Fibroblast of the aortic adventitia (primary cell): ENCODE measurements at regions not wholly inside any gene's neighbourhood (a gene's known extent, or its start where the extent isn't known, plus 50 kb on each side); places are given as distances from the start of the nearest gene placed in this dataset.

ENCODE experiments used
- DNase-seq: peaks from one replicate; pipeline ENCODE4 v3.0.0-alpha.2; 2010; ENCODE audit warnings: low read depth
- H3K4me3 ChIP-seq: 2 replicates; pipeline ENCODE4 v1.5.1; 2011; ENCODE audit warnings: low read depth, mild to moderate bottlenecking, control low read depth, low read length, moderate library complexity
- CTCF ChIP-seq: IDR thresholded peaks from 2 replicates; pipeline ENCODE4 v1.5.1; 2011; ENCODE audit warnings: mild to moderate bottlenecking, low read length, control low read depth, inconsistent platforms; ENCODE audit not compliant: insufficient read depth

- DNase-seq: no peak
- TF ChIP-seq CTCF: no peak
- H3K4me3 ChIP-seq: no peak overlapping the region
Measured at GRCh38 chr2:163253621-163254285, 415.2 kb upstream of the KCNH7 start.

- no peak overlapping the region for H3K4me3 ChIP-seq
- TF ChIP-seq CTCF: no peak
- DNase-seq: no peak
Measured at GRCh38 chr2:163252199-163252598, 413.6 kb upstream of the KCNH7 start.

GRCh38 chr2:163248376-163249253, 410.0 kb upstream of the KCNH7 start:
- H3K4me3 ChIP-seq: no peak overlapping the region
- no peak for DNase-seq
- no peak for TF ChIP-seq CTCF

- no peak for TF ChIP-seq CTCF
- no peak for DNase-seq
- no peak overlapping the region for H3K4me3 ChIP-seq
Measured at GRCh38 chr2:163247847-163248220, 409.3 kb upstream of the KCNH7 start.

- no peak overlapping the region for H3K4me3 ChIP-seq
- DNase-seq: no peak
- no peak for TF ChIP-seq CTCF
Measured at GRCh38 chr2:163247156-163247846, 408.7 kb upstream of the KCNH7 start.

GRCh38 chr2:163246135-163246534, 407.6 kb upstream of the KCNH7 start:
- no peak for TF ChIP-seq CTCF
- no peak overlapping the region for H3K4me3 ChIP-seq
- DNase-seq: no peak
